ENCODE measurements at regions not wholly inside any gene's neighbourhood (a gene's known extent, or its start where the extent isn't known, plus 50 kb on each side); places are given as distances from the start of the nearest gene placed in this dataset.
"Not testable (repeated sequence)": the region's sequence is repeated elsewhere in the genome, so short reads cannot be mapped to it uniquely, and the experiment has no call there.

DNA sequence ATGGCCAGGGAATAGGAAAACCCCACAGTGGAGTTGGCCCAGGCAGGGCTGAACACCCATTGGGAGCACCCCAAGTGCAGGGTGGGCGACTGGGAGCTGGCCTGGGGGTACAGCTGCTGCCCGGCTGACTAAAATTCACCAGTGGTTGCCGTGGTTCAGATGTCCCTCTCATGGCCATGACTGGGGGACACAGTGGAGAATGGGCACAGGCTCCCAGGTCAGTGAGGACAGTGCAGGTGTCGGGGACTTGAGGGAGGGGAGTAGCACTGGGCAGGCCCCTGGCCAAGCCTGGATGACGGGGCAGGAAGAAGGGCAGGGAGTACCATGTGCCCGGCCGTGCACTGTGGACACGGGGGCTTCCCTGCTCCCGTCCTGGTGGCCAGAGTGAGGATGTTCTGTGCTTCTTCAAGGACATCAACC is 66.7 kb upstream of the TUBA3E start:
- H3F3A ChIP-seq (ENCODE audit: insufficient read depth, low read length); H3K9me2 ChIP-seq (replicated peaks; ENCODE audit: insufficient read depth, low read length); H3K79me2 ChIP-seq (ENCODE audit: low read length); H3K4me1 ChIP-seq (ENCODE audit: low read length); H4K20me1 ChIP-seq (ENCODE audit: insufficient read depth, low read length); DNase-seq; H3K27ac ChIP-seq (ENCODE audit: low read length); H3K27me3 ChIP-seq (replicated peaks; ENCODE audit: insufficient read depth, low read length); H3K9me3 ChIP-seq (replicated peaks; ENCODE audit: insufficient read depth, low read length); H3K36me3 ChIP-seq (replicated peaks; ENCODE audit: insufficient read depth, low read length); H2AFZ ChIP-seq (ENCODE audit: low read length); H3K4me3 ChIP-seq (ENCODE audit: low read length); H3K9ac ChIP-seq (ENCODE audit: low read length); H3K4me2 ChIP-seq (ENCODE audit: low read depth, low read length): not testable (repeated sequence)

DNA sequence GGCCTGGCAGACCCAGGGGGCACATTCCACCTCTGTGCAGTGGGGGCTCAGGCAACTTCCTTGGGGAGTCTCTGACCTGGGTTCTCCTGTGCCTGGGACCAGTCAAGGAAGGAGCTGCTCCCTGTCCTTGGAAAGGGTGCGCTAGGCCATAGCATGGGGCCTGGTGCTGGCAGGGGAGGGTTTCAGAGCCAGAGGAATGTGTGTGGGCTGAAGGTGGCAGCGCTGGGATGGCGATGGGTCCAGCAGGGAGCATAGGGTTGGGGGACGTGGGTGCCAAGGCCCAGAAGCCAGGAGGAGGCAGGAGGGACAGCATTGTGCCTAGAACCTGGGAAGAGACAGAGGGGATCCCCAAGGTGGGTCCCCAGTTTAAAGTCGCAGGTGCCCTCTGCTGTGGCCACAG is 66.3 kb upstream of the TUBA3E start:
- Histone ChIP-seq H3K9me2 (replicated peaks; ENCODE audit: insufficient read depth, low read length) (no peaks in the 10 kb centered on the region), H3K4me3 (ENCODE audit: low read length) (no peak overlapping the region), H3K9ac (ENCODE audit: low read length) (no peak overlapping the region), H2AFZ (ENCODE audit: low read length) (no peak overlapping the region), H3K4me1 (ENCODE audit: low read length) (no peaks in the 10 kb centered on the region), H4K20me1 (ENCODE audit: insufficient read depth, low read length) (no peaks in the 10 kb centered on the region), H3K9me3 (replicated peaks; ENCODE audit: insufficient read depth, low read length) (no peaks in the 10 kb centered on the region), H3K79me2 (ENCODE audit: low read length) (no peaks in the 10 kb centered on the region), H3K36me3 (replicated peaks; ENCODE audit: insufficient read depth, low read length) (no peaks in the 10 kb centered on the region), H3K4me2 (ENCODE audit: low read depth, low read length) (no peak overlapping the region), H3K27ac (ENCODE audit: low read length) (no peak overlapping the region), H3F3A (ENCODE audit: insufficient read depth, low read length) (no peaks in the 10 kb centered on the region), H3K27me3 (replicated peaks; ENCODE audit: insufficient read depth, low read length) (no peaks in the 10 kb centered on the region)
- DNase-seq: no peak
- TF ChIP-seq EZH2phosphoT487 (IDR thresholded peaks at IDR 0.05; ENCODE audit: low read length) (no peak), EZH2 (optimal IDR thresholded peaks at IDR 0.05; ENCODE audit: low read depth, low read length) (no peak)
- TF ChIP-seq, protein P1, sequence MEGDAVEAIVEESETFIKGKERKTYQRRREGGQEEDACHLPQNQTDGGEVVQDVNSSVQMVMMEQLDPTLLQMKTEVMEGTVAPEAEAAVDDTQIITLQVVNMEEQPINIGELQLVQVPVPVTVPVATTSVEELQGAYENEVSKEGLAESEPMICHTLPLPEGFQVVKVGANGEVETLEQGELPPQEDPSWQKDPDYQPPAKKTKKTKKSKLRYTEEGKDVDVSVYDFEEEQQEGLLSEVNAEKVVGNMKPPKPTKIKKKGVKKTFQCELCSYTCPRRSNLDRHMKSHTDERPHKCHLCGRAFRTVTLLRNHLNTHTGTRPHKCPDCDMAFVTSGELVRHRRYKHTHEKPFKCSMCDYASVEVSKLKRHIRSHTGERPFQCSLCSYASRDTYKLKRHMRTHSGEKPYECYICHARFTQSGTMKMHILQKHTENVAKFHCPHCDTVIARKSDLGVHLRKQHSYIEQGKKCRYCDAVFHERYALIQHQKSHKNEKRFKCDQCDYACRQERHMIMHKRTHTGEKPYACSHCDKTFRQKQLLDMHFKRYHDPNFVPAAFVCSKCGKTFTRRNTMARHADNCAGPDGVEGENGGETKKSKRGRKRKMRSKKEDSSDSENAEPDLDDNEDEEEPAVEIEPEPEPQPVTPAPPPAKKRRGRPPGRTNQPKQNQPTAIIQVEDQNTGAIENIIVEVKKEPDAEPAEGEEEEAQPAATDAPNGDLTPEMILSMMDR (IDR thresholded peaks at IDR 0.05; ENCODE audit: low read length): no peak

DNA sequence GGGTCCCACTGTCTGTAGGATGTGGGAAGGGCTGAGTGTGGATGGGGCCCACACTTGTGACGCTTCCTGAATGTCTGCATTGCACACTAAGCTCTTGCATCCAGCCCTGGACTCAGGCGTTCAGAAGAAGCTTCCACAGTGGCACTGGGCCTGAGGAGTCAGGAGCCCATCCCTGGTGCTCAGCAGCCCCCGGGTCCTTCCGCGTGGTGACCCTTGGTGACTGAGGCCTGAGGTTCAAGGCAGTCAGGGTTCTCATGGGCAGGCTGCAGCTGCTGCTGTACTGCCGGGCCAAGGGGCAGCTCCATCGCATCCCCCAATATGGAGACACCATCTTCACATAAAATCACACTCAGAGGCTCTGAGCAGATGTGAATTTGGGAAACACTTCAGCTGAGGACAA is 65.8 kb upstream of the TUBA3E start:
- no peaks in the 10 kb centered on the region for H4K20me1 ChIP-seq (ENCODE audit: insufficient read depth, low read length)
- no peak for TF ChIP-seq EZH2phosphoT487 (IDR thresholded peaks at IDR 0.05; ENCODE audit: low read length)
- TF ChIP-seq, protein P1 (IDR thresholded peaks at IDR 0.05; ENCODE audit: low read length): no peak
- TF ChIP-seq EZH2 (optimal IDR thresholded peaks at IDR 0.05; ENCODE audit: low read depth, low read length): no peak
- no peak overlapping the region for H3K9ac ChIP-seq (ENCODE audit: low read length)
- DNase-seq: no peak
- no peaks in the 10 kb centered on the region for H3K27me3 ChIP-seq (replicated peaks; ENCODE audit: insufficient read depth, low read length)
- H3K36me3 ChIP-seq (replicated peaks; ENCODE audit: insufficient read depth, low read length): no peaks in the 10 kb centered on the region
- H3K4me3 ChIP-seq (ENCODE audit: low read length): no peak overlapping the region
- H3K27ac ChIP-seq (ENCODE audit: low read length): no peak overlapping the region
- no peak overlapping the region for H2AFZ ChIP-seq (ENCODE audit: low read length)
- H3K4me1 ChIP-seq (ENCODE audit: low read length): no peaks in the 10 kb centered on the region
- H3K4me2 ChIP-seq (ENCODE audit: low read depth, low read length): no peak overlapping the region
- no peaks in the 10 kb centered on the region for H3K9me3 ChIP-seq (replicated peaks; ENCODE audit: insufficient read depth, low read length)
- H3F3A ChIP-seq (ENCODE audit: insufficient read depth, low read length): no peaks in the 10 kb centered on the region
- H3K9me2 ChIP-seq (replicated peaks; ENCODE audit: insufficient read depth, low read length): no peaks in the 10 kb centered on the region
- H3K79me2 ChIP-seq (ENCODE audit: low read length): no peaks in the 10 kb centered on the region

DNA sequence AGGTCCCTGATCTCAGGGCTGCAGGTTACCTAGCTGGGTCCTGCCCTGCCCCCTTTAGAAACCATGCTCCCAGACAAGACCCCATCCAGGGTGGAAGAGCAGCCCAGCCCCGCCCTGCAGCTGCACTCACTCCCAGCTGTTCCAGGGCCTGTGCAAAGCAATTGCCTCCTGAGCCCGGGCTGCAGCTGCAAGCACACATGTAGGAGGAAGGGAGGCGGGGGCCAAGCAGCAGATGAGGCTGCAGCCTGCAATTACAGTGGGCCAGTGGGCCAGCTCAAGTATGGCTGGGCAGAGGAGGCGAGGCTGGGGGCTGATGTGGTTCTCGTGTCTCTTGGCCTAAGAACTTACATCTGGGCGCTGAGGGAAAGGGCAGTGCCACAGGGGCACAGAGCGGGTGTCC is 65.4 kb upstream of the TUBA3E start:
- no peak overlapping the region for H3K9ac ChIP-seq (ENCODE audit: low read length)
- no peaks in the 10 kb centered on the region for H3K9me3 ChIP-seq (replicated peaks; ENCODE audit: insufficient read depth, low read length)
- H3K4me3 ChIP-seq (ENCODE audit: low read length): no peak overlapping the region
- TF ChIP-seq EZH2phosphoT487 (IDR thresholded peaks at IDR 0.05; ENCODE audit: low read length): no peak
- no peak for TF ChIP-seq EZH2 (optimal IDR thresholded peaks at IDR 0.05; ENCODE audit: low read depth, low read length)
- TF ChIP-seq, protein P1 (IDR thresholded peaks at IDR 0.05; ENCODE audit: low read length): no peak
- H4K20me1 ChIP-seq (ENCODE audit: insufficient read depth, low read length): no peaks in the 10 kb centered on the region
- no peak overlapping the region for H3K4me2 ChIP-seq (ENCODE audit: low read depth, low read length)
- DNase-seq: no peak
- no peaks in the 10 kb centered on the region for H3K4me1 ChIP-seq (ENCODE audit: low read length)
- no peak overlapping the region for H2AFZ ChIP-seq (ENCODE audit: low read length)
- no peaks in the 10 kb centered on the region for H3K79me2 ChIP-seq (ENCODE audit: low read length)
- no peaks in the 10 kb centered on the region for H3F3A ChIP-seq (ENCODE audit: insufficient read depth, low read length)
- H3K27me3 ChIP-seq (replicated peaks; ENCODE audit: insufficient read depth, low read length): no peaks in the 10 kb centered on the region
- H3K36me3 ChIP-seq (replicated peaks; ENCODE audit: insufficient read depth, low read length): no peaks in the 10 kb centered on the region
- no peak overlapping the region for H3K27ac ChIP-seq (ENCODE audit: low read length)
- no peaks in the 10 kb centered on the region for H3K9me2 ChIP-seq (replicated peaks; ENCODE audit: insufficient read depth, low read length)

All from MM.1S (cell line).